ENCODE measurements at regions not wholly inside any gene's neighbourhood (a gene's known extent, or its start where the extent isn't known, plus 50 kb on each side); places are given as distances from the start of the nearest gene placed in this dataset.

DNA sequence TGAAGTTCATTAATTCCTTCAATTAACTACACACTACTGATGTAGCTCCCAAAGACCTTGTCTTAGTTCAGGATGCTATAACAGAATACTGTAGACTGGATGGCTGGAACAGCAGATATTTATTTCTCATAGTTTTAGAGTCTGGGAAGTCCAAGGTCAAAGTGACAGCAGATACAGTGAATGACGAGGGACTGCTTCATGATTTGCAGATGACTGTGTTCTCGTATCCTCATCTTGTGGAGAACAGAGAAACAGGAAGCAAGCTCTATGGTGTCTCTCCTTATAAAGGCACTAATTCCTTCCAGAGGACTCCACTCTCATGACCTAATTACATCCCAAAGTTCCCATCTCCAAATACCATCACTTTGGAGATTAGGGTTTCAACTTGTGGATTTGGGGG is 65.6 kb upstream of the MAP1B start:
- Histone ChIP-seq H3K36me3 (ENCODE audit: control insufficient read depth, insufficient read depth, low read length) (no peaks in the 10 kb centered on the region), H3K4me3 (ENCODE audit: low read depth, low read length) (no peak overlapping the region), H3K27me3 (replicated peaks; ENCODE audit: control insufficient read depth, insufficient read depth, low read length) (no peaks in the 10 kb centered on the region), H3K4me1 (no peaks in the 10 kb centered on the region), H3K9me3 (no peaks in the 10 kb centered on the region)
- H3K27ac Mint-ChIP-seq (ENCODE audit: unreplicated experiment): no peak overlapping the region
- H3K36me3 Mint-ChIP-seq (ENCODE audit: insufficient read depth, unreplicated experiment): no peaks in the 10 kb centered on the region
- peaks cover 20% of the 10 kb centered on the region for H3K27me3 Mint-ChIP-seq (ENCODE audit: insufficient read depth, unreplicated experiment)
- H3K4me1 Mint-ChIP-seq (ENCODE audit: low read depth, unreplicated experiment): no peaks in the 10 kb centered on the region
- TF ChIP-seq, protein P1, sequence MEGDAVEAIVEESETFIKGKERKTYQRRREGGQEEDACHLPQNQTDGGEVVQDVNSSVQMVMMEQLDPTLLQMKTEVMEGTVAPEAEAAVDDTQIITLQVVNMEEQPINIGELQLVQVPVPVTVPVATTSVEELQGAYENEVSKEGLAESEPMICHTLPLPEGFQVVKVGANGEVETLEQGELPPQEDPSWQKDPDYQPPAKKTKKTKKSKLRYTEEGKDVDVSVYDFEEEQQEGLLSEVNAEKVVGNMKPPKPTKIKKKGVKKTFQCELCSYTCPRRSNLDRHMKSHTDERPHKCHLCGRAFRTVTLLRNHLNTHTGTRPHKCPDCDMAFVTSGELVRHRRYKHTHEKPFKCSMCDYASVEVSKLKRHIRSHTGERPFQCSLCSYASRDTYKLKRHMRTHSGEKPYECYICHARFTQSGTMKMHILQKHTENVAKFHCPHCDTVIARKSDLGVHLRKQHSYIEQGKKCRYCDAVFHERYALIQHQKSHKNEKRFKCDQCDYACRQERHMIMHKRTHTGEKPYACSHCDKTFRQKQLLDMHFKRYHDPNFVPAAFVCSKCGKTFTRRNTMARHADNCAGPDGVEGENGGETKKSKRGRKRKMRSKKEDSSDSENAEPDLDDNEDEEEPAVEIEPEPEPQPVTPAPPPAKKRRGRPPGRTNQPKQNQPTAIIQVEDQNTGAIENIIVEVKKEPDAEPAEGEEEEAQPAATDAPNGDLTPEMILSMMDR (IDR thresholded peaks at IDR 0.05; ENCODE audit: insufficient read depth in 1 of 2, low read depth in 1 of 2, low read length in 1 of 2, severe bottlenecking in 1 of 2, unreplicated experiment in 1 of 2): no peak
- intact Hi-C loops (cut with micrococcal nuclease; ENCODE audit: unreplicated experiment): no loop called here
- no peak overlapping the region for H3K4me3 Mint-ChIP-seq (ENCODE audit: unreplicated experiment)
- ChIA-PET POLR2A (no interaction called here), CTCF (no interaction called here)
- H3K9me3 Mint-ChIP-seq (ENCODE audit: unreplicated experiment): no peaks in the 10 kb centered on the region
- no peak for DNase-seq
- no TSS peak for BruUV-seq (replicated peaks)

GRCh38 chr5:72042097-72042496 is 65.2 kb upstream of the MAP1B start:
- H3K36me3 Mint-ChIP-seq (ENCODE audit: insufficient read depth, unreplicated experiment): no peaks in the 10 kb centered on the region
- POLR2A ChIA-PET: no interaction called here
- TF ChIP-seq, protein P1 (IDR thresholded peaks at IDR 0.05; ENCODE audit: insufficient read depth in 1 of 2, low read depth in 1 of 2, low read length in 1 of 2, severe bottlenecking in 1 of 2, unreplicated experiment in 1 of 2): no peak
- Histone ChIP-seq H3K27me3 (replicated peaks; ENCODE audit: control insufficient read depth, insufficient read depth, low read length) (no peaks in the 10 kb centered on the region), H3K4me3 (ENCODE audit: low read depth, low read length) (no peak overlapping the region), H3K4me1 (no peaks in the 10 kb centered on the region), H3K9me3 (no peaks in the 10 kb centered on the region), H3K36me3 (ENCODE audit: control insufficient read depth, insufficient read depth, low read length) (no peaks in the 10 kb centered on the region)
- no TSS peak for BruUV-seq (replicated peaks)
- H3K27ac Mint-ChIP-seq (ENCODE audit: unreplicated experiment): no peak overlapping the region
- intact Hi-C loops (cut with micrococcal nuclease; ENCODE audit: unreplicated experiment): no loop called here
- H3K4me1 Mint-ChIP-seq (ENCODE audit: low read depth, unreplicated experiment): no peaks in the 10 kb centered on the region
- H3K27me3 Mint-ChIP-seq (ENCODE audit: insufficient read depth, unreplicated experiment): peaks cover 17% of the 10 kb centered on the region
- CTCF ChIA-PET: no interaction called here
- H3K9me3 Mint-ChIP-seq (ENCODE audit: unreplicated experiment): peaks cover 2% of the 10 kb centered on the region
- DNase-seq: no peak
- H3K4me3 Mint-ChIP-seq (ENCODE audit: unreplicated experiment): no peak overlapping the region

DNA sequence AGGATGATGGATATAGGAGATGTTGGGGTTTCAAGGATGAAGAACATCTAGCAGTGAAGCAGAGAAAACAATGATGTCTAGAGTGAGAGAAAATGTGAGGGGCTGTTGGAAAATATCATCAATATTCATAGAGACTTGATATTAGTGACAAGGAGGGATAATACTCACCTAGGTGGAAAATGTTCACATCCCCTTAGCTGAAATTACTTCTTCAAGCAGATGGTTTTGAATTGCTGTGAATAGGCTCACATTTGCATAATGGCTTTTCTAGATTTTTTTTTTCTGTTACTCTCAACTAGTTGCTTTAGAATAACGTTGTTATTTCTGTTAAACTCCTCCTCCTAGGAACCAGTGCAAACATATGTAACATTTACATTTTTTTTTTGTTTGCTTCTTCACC is 61.6 kb upstream of the MAP1B start:
- no peak overlapping the region for H3K4me3 Mint-ChIP-seq (ENCODE audit: unreplicated experiment)
- CTCF ChIA-PET: no interaction called here
- H3K4me1 ChIP-seq: no peaks in the 10 kb centered on the region
- intact Hi-C loops (cut with micrococcal nuclease; ENCODE audit: unreplicated experiment): no loop called here
- H3K36me3 Mint-ChIP-seq (ENCODE audit: insufficient read depth, unreplicated experiment): no peaks in the 10 kb centered on the region
- TF ChIP-seq, protein P1 (IDR thresholded peaks at IDR 0.05; ENCODE audit: insufficient read depth in 1 of 2, low read depth in 1 of 2, low read length in 1 of 2, severe bottlenecking in 1 of 2, unreplicated experiment in 1 of 2): no peak
- H3K36me3 ChIP-seq (ENCODE audit: control insufficient read depth, insufficient read depth, low read length): no peaks in the 10 kb centered on the region
- peaks cover 3% of the 10 kb centered on the region for H3K27me3 Mint-ChIP-seq (ENCODE audit: insufficient read depth, unreplicated experiment)
- peaks cover 10% of the 10 kb centered on the region for H3K9me3 Mint-ChIP-seq (ENCODE audit: unreplicated experiment)
- H3K4me1 Mint-ChIP-seq (ENCODE audit: low read depth, unreplicated experiment): no peaks in the 10 kb centered on the region
- DNase-seq: no peak
- H3K9me3 ChIP-seq: peaks cover 4% of the 10 kb centered on the region; the same call in 1 of the 2 replicates
- POLR2A ChIA-PET: no interaction called here
- H3K27me3 ChIP-seq (replicated peaks; ENCODE audit: control insufficient read depth, insufficient read depth, low read length): no peaks in the 10 kb centered on the region
- H3K27ac Mint-ChIP-seq (ENCODE audit: unreplicated experiment): no peak overlapping the region
- BruUV-seq (replicated peaks): no TSS peak
- H3K4me3 ChIP-seq (ENCODE audit: low read depth, low read length): no peak overlapping the region
